Brain microvascular endothelial cell (primary cell): ENCODE measurements at regions not wholly inside any gene's neighbourhood (a gene's known extent, or its start where the extent isn't known, plus 50 kb on each side); places are given as distances from the start of the nearest gene placed in this dataset.
A peak's percentile ranks its signal among the peaks of the same experiment; 100 is the strongest.
"Not testable (repeated sequence)": the region's sequence is repeated elsewhere in the genome, so short reads cannot be mapped to it uniquely, and the experiment has no call there.

Experiments
- DNase-seq: peaks from one replicate; pipeline ENCODE4 v3.0.0-alpha.2; 2020
- H3K27ac ChIP-seq: fragments of 250-450 bp; sonication (Bioruptor Pico); 2 replicates; pipeline ENCODE4 v1.5.1; 2020; ENCODE audit warnings: mild to moderate bottlenecking, moderate library complexity
- H3K27me3 ChIP-seq: fragments of 250-450 bp; sonication (Bioruptor Pico); replicated peaks from 2 replicates; pipeline ENCODE4 v1.5.1; 2020; ENCODE audit warnings: mild to moderate bottlenecking
- H3K36me3 ChIP-seq: fragments of 250-450 bp; sonication (Bioruptor Pico); replicated peaks from 2 replicates; pipeline ENCODE4 v1.5.1; 2020; ENCODE audit warnings: mild to moderate bottlenecking
- H3K4me3 ChIP-seq: 2 replicates; pipeline ENCODE4 v1.5.1; 2011; ENCODE audit warnings: low read depth, mild to moderate bottlenecking, control low read depth, low read length, moderate library complexity
- in situ Hi-C: cut with HindIII; loops from 2 replicates; pipeline ENCODE4 v1.10.0; 2017; ENCODE audit warnings: low sequenced_read_pairs, low pct_ligation_motif_present
- TF ChIP-seq, protein P1 (sequence below): IDR thresholded peaks from 2 replicates; pipeline ENCODE4 v1.5.1; 2011; ENCODE audit warnings: low read depth, mild to moderate bottlenecking, moderate library complexity, low read length, control low read depth, inconsistent platforms; ENCODE audit errors: missing control alignments

- in situ Hi-C loops = no loop called here
- H3K36me3 ChIP-seq = no peaks in the 10 kb centered on the region
- H3K4me3 ChIP-seq = peak overlapping the region; percentile 49
- no peaks in the 10 kb centered on the region for H3K27me3 ChIP-seq
- peak; percentile 84 for DNase-seq
- TF ChIP-seq, protein P1, sequence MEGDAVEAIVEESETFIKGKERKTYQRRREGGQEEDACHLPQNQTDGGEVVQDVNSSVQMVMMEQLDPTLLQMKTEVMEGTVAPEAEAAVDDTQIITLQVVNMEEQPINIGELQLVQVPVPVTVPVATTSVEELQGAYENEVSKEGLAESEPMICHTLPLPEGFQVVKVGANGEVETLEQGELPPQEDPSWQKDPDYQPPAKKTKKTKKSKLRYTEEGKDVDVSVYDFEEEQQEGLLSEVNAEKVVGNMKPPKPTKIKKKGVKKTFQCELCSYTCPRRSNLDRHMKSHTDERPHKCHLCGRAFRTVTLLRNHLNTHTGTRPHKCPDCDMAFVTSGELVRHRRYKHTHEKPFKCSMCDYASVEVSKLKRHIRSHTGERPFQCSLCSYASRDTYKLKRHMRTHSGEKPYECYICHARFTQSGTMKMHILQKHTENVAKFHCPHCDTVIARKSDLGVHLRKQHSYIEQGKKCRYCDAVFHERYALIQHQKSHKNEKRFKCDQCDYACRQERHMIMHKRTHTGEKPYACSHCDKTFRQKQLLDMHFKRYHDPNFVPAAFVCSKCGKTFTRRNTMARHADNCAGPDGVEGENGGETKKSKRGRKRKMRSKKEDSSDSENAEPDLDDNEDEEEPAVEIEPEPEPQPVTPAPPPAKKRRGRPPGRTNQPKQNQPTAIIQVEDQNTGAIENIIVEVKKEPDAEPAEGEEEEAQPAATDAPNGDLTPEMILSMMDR = no peak
- H3K27ac ChIP-seq = peak overlapping the region; percentile 66
Observed at GRCh38 chr10:11684717-11685645, 57.2 kb upstream of the ECHDC3 start.

- H3K4me3 ChIP-seq, H3K27ac ChIP-seq, H3K36me3 ChIP-seq, DNase-seq, in situ Hi-C loops, H3K27me3 ChIP-seq: not testable (repeated sequence)
Observed at GRCh38 chr10:11684341-11684716, 57.9 kb upstream of the ECHDC3 start.

DNA sequence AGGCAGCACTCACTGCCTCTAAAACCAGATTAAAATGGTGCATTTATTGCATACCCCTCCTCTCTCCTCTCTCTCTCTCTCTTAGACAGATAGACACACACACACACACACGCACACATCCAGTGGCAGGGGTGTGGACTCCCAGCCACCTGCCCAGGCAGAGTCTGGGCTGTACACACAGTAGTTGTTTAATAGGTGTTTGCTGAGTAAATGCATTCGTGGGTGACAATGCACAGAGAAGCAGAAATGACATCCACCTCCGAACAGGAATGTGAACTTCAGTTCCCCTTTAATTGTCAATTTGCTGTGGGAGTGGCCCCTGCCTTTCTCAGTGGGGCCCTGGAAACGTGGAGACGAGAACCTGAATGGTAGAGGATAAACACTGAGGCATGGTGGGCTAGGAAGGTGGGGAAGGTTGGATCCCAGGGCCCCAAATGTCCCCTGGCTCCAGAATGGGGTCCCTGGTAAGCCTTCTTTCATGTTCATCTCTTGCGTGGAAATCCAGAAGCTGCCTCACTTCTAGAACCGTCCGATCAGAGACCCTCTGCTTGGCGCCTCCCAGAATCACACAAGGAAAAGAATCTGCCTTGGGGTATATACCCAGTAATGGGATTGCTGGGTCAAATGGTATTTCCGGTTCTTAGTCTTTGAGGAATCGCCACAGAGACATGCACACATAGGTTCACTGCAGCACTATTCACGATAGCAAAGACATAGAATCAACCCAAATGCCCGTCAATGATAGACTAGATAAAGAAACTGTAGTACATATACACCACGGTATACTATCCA, 58.5 kb upstream of the ECHDC3 start:
- H3K27me3 ChIP-seq = no peaks in the 10 kb centered on the region

GRCh38 chr10:11682851-11683250, 59.3 kb upstream of the ECHDC3 start:
- no peaks in the 10 kb centered on the region for H3K27me3 ChIP-seq
- H3K4me3 ChIP-seq = no peak overlapping the region
- no peak overlapping the region for H3K27ac ChIP-seq
- DNase-seq = no peak
- in situ Hi-C loops = no loop called here
- no peaks in the 10 kb centered on the region for H3K36me3 ChIP-seq
- TF ChIP-seq, protein P1 = no peak

More for the DNA sequence above, 58.5 kb upstream of the ECHDC3 start:
- H3K36me3 ChIP-seq = no peaks in the 10 kb centered on the region
- in situ Hi-C loops = no loop called here
- H3K4me3 ChIP-seq = no peak overlapping the region
- TF ChIP-seq, protein P1 = no peak
- H3K27ac ChIP-seq = no peak overlapping the region
- no peak for DNase-seq

GRCh38 chr10:11682267-11682683, 59.9 kb upstream of the ECHDC3 start:
- Histone ChIP-seq H3K4me3 (no peak overlapping the region), H3K27me3 (no peaks in the 10 kb centered on the region), H3K27ac (no peak overlapping the region), H3K36me3 (no peaks in the 10 kb centered on the region)
- TF ChIP-seq, protein P1 = no peak
- DNase-seq = no peak
- in situ Hi-C loops = no loop called here

- DNase-seq = no peak
- Histone ChIP-seq H3K27ac (no peak overlapping the region), H3K27me3 (no peaks in the 10 kb centered on the region), H3K4me3 (no peak overlapping the region), H3K36me3 (no peaks in the 10 kb centered on the region)
- in situ Hi-C loops = no loop called here
- TF ChIP-seq, protein P1 = no peak
Observed at GRCh38 chr10:11680496-11680895, 61.7 kb upstream of the ECHDC3 start.
